ENCODE measurements at regions not wholly inside any gene's neighbourhood (a gene's known extent, or its start where the extent isn't known, plus 50 kb on each side); places are given as distances from the start of the nearest gene placed in this dataset.

GRCh38 chr11:16474659-16475058 is 118.3 kb upstream of the SOX6 start:
- TF ChIP-seq CTCF (IDR thresholded peaks at IDR 0.05; ENCODE audit: insufficient read depth, low read length, poor library complexity, severe bottlenecking): no peak
- TF ChIP-seq EZH2phosphoT487 (conservative IDR thresholded peaks at IDR 0.05; ENCODE audit: low read length): no peak

Measured in SU-DHL-6 (cell line).